Fibroblast of peridontal ligament (primary cell): ENCODE measurements at regions not wholly inside any gene's neighbourhood (a gene's known extent, or its start where the extent isn't known, plus 50 kb on each side); places are given as distances from the start of the nearest gene placed in this dataset.

Source experiments
- DNase-seq: peaks from one replicate; pipeline ENCODE4 v3.0.0-alpha.2; 2010; ENCODE audit errors: extremely low read depth

DNA sequence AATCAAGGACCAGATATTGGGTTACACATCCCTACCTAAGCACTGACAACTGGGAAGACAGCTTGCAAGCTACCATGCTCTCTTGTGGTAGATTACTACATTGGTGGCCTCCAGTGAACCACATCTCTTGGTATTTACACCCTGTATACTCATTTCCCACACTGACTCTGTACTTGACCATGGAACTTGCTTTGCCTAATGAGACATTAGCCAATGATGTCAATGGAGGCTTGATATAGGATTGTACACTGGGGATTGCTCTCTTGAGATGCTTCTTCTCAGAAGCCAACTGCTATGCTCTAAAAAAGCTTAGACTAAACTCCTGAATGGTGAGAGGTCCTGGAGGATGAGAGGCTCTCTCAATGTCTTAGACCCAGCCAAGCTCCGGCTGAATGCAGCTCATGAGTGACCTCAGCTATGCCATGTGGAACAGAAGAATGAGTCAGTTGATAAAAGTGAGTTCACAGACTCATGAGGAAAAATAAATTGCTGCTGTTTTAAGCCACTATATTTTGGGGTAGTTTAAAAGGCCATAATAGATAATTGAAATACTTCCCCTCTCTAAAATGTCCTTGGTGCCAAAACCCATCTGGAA, 61.5 kb upstream of the GALNT15 start:
- DNase-seq: peak; percentile 87

DNA sequence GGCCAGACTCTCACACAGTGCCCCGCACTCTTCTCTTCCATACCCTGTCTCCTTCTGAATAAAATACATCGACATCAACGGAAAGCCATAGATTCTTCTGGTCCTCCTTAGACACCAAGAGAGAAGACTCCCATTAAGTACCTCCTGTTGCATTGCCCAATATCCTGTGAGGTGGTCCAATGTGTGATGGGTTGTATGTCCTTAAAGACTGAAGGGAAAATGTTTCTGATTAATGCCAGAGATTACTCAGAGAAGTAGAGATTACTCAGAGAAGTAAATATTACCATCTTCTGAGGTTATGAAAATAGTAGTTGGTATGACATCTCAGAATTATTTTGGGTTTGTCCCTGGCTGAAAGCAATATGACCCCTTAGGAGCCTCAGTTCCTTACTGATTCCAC, 60.8 kb upstream of the GALNT15 start:
- DNase-seq: peak; percentile 85

DNA sequence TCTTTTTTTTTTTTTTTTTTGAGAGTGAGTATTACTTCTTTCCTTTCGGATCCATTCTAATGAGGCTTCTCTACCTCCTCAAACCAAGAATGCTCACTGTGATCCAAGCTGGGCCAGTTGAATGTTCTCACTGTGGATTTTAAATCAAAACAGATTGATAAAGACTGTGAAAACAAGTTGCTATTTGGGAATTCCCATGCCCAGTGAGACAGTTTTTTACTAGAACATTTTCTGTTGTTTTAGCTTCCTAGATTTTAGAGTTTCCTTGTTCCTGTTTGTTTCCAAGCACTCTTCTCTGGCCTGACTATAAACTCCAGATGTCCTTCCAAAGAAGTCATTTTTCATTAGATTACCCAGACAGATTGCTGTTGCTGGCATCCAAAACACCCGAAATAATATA, 60.1 kb upstream of the GALNT15 start:
- peak; percentile 83 for DNase-seq

DNA sequence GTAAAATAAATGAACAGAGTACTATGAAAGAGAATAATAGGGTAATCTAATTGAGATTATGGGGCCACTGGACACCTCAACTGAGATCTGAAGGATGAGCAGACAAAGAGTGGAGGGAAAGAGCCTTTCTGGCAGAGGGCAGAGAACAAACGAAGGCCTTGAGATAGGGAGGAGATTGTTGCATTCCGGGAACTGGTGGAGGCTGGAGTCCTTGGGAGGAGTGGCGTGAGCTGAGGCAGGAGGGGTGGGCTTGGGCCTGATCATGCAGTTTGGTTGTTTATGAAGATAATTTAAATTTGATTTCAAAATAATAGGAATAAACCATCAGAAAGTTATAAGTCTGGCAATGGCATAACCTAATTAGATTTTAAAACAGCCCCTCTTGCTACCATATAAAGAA, 59.5 kb upstream of the GALNT15 start:
- DNase-seq: no peak

DNA sequence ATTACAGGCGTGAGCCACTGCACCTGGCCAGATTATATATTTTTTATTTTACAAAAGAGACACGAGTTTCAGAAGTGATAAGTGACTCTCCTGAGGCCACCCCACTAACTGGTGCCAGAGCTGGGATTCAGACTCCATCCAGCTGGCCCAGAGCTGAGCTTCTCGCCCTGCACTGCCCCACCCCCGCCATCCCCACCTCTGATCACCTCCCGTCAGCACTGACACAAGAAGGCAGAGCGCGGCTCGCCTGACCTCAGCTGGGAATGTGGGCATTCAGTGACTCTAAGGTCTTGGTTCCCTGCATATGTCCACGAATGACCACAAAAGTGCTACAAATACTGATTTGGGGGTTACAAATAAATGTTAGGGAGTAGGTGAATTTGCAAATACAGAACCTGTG, 56.1 kb upstream of the GALNT15 start:
- no peak for DNase-seq

DNA sequence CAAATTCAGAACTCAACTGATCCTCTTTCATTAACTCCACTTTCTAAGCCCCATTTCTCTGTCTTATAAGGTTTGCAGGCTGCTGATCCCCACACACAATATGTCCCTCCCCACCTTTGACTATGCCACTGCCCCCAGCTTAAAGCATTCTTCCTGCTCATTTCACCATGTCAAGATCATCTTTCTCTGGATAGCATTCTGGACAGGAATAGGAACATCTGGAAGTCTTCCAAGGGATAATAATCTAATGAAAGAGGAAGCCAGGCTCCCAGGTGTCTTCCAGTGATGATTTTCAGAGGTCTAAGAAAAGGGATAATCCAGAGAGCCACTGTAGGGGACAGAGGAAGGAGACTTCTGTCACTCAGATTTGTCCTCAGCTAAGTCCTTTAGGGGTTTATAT, 54.6 kb upstream of the GALNT15 start:
- DNase-seq: no peak

DNA sequence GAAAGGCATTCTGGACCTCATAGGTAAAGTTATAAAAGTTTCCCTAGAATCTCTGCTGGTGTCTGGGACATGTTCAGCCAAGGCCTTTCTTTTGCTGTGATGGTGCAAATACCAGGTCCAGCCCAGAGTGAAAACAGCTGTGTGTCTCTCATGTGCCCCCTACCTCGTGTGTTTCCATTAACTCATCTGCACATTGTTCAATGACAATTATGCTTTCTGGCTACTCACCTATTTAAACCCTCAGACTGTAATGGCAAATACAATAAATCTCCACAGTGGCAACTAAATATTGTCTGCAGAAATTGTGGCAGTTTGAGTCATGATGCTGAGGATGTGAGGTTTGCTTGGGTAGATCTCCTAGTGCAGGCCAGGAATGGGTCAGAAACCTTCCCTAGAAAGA, 53.1 kb upstream of the GALNT15 start:
- no peak for DNase-seq

DNA sequence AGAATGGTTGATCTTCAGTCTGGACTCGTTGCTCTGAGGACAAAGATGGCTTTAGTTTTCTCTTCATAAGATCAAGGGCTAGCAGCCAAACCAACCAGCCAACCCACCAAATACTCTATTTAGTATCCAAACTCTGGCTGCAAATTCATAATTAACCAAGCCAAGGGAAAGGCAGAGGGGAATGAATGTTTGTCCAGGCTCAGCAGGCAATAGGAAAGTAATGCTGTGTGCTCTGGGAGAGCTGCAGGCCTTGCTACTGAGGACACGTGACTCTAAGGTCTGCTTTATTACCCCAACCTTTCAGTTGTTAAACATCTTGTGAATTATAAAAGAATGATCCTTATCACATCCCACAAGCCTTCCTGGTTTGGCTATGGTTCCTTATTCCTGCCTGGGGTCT, 52.3 kb upstream of the GALNT15 start:
- peak; percentile 75 for DNase-seq

DNA sequence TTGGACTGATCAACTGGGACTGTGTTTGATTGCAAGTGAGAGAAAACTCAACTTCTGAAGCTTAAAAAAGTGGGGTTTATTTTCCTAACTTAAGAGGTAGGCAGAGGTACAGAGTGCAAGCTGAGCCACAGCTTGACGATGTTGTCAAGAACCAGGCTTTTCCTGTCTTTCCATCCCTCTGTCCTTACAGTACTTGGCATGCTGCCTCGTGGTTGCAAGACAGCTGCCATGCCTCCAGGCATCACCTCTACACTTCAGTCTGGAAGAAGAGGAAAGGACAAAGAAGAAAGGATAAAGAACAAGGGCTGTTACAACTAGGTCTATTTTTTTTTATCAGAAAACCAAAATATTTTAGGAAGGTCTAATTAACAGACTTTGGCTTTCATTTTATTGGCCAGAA, 51.8 kb upstream of the GALNT15 start:
- no peak for DNase-seq

DNA sequence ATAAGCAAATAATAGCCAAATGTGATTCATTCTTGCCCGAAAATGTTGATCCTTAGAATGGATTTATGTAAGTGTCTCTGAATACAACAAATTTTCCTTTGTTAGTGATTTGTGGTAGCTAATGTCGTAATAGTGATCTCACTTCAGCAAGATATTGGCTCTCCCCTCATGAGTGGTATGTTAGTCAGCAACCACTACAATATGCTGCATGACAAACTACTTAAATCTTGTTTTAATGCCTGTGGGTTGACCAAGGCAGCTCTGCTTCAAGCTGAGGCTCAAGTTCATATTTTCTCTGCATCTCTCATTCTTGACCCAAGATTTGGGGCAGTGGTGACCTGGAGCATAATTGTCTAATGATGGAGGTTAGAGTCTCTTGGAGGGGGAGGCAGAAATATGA, 49.8 kb upstream of the GALNT15 start:
- peak; percentile 100 for DNase-seq
